COR-L47 (cell line): ENCODE measurements at regions not wholly inside any gene's neighbourhood (a gene's known extent, or its start where the extent isn't known, plus 50 kb on each side); places are given as distances from the start of the nearest gene placed in this dataset.

Experiments used
- DNase-seq: peaks from one replicate; lab custom pipeline; 2025; lab: John Stamatoyannopoulos, UW

GRCh38 chr10:107831772-107832171 is 667.3 kb upstream of the SORCS1 start:
- DNase-seq, result no peak

- DNase-seq, result no peak
Observed at GRCh38 chr10:107829161-107829560, 664.7 kb upstream of the SORCS1 start.

GRCh38 chr10:107826171-107826570 is 661.7 kb upstream of the SORCS1 start:
- DNase-seq, result no peak

- DNase-seq, result peak; percentile 3
Observed at GRCh38 chr10:107814865-107815487, 650.5 kb upstream of the SORCS1 start.

GRCh38 chr10:107813451-107814162 is 649.1 kb upstream of the SORCS1 start:
- DNase-seq, result no peak

GRCh38 chr10:107809889-107810288 is 645.4 kb upstream of the SORCS1 start:
- no peak for DNase-seq

GRCh38 chr10:107807836-107808235 is 643.3 kb upstream of the SORCS1 start:
- no peak for DNase-seq

- DNase-seq, result no peak
Observed at GRCh38 chr10:107806026-107806425, 641.5 kb upstream of the SORCS1 start.

GRCh38 chr10:107803546-107803945 is 639.0 kb upstream of the SORCS1 start:
- DNase-seq, result no peak

- no peak for DNase-seq
Observed at GRCh38 chr10:107800061-107800460, 635.6 kb upstream of the SORCS1 start.

GRCh38 chr10:107790271-107790670 is 625.8 kb upstream of the SORCS1 start:
- DNase-seq, result no peak

- DNase-seq, result no peak
Observed at GRCh38 chr10:107771066-107771465, 606.6 kb upstream of the SORCS1 start.

- DNase-seq, result no peak
Observed at GRCh38 chr10:107767185-107767584, 602.7 kb upstream of the SORCS1 start.

GRCh38 chr10:107754814-107755213 is 590.3 kb upstream of the SORCS1 start:
- DNase-seq, result no peak

- DNase-seq, result no peak
Observed at GRCh38 chr10:107749235-107749634, 584.7 kb upstream of the SORCS1 start.

GRCh38 chr10:107747851-107748250 is 583.3 kb upstream of the SORCS1 start:
- DNase-seq, result no peak

GRCh38 chr10:107741971-107742370 is 577.5 kb upstream of the SORCS1 start:
- no peak for DNase-seq

GRCh38 chr10:107740962-107741690 is 576.6 kb upstream of the SORCS1 start:
- no peak for DNase-seq

GRCh38 chr10:107739951-107740350 is 575.4 kb upstream of the SORCS1 start:
- no peak for DNase-seq

GRCh38 chr10:107733328-107734130 is 569.0 kb upstream of the SORCS1 start:
- DNase-seq, result no peak

- no peak for DNase-seq
Observed at GRCh38 chr10:107732045-107732444, 567.5 kb upstream of the SORCS1 start.

- no peak for DNase-seq
Observed at GRCh38 chr10:107728807-107729206, 564.3 kb upstream of the SORCS1 start.
